SK-N-SH (cell line): ENCODE measurements at regions not wholly inside any gene's neighbourhood (a gene's known extent, or its start where the extent isn't known, plus 50 kb on each side); places are given as distances from the start of the nearest gene placed in this dataset.

Experiments
- CTCF ChIA-PET: fragments of 300-600, 350-600 bp; formaldehyde crosslinking; extraction: SDS; loops from one replicate; lab custom pipeline; 2021; lab: Yijun Ruan, JAX
- POLR2A ChIA-PET: fragments of 350-600 bp; sonication (Branson Sonifier 250); formaldehyde crosslinking; extraction: SDS; loops from one replicate; lab custom pipeline; 2020; ENCODE audit warnings: antibody characterized with exemption, inconsistent platforms; lab: Yijun Ruan, JAX
- DNase-seq: peaks from one replicate; pipeline ENCODE4 v3.0.0; 2012
- H2AFZ ChIP-seq: fragments of 200-600 bp; sonication (generic); 2 replicates; pipeline ENCODE4 v1.8.1; 2016; ENCODE audit warnings: antibody characterized with exemption, mild to moderate bottlenecking, low read depth
- H3F3A ChIP-seq: fragments of 200-600 bp; sonication (generic); replicated peaks from 2 replicates; pipeline ENCODE3; 2016; ENCODE audit warnings: antibody characterized with exemption, mild to moderate bottlenecking; ENCODE audit not compliant: insufficient read depth
- H3K27ac ChIP-seq, 2 experiments: fragments of 200-500 bp in 1 of 2; fragments of 200-600 bp in 1 of 2; sonication (Bioruptor generic) in 1 of 2; sonication (generic), shearing (Covaris generic) in 1 of 2; 2 replicates each; pipeline versions ENCODE4 v1.5.1 to v1.6.1; 2014 to 2016; ENCODE audit warnings: low read depth in 2 of 2, inconsistent platforms in 1 of 2, low read length in 1 of 2, mild to moderate bottlenecking in 1 of 2, mixed read lengths in 1 of 2
- H3K27me3 ChIP-seq: fragments of 200-600 bp; sonication (generic), shearing (Covaris generic); 2 replicates; pipeline ENCODE4 v1.6.1; 2016; ENCODE audit warnings: mixed run types; ENCODE audit not compliant: insufficient read depth
- H3K36me3 ChIP-seq, 2 experiments: fragments of 200-500 bp in 1 of 2; fragments of 200-600 bp in 1 of 2; sonication (Bioruptor generic) in 1 of 2; sonication (generic) in 1 of 2; replicated peaks in 1 of 2; 2 replicates each; pipeline versions ENCODE3 to v1.5.1; 2014 to 2016; ENCODE audit warnings: low read length in 1 of 2, mild to moderate bottlenecking in 1 of 2; ENCODE audit not compliant: insufficient read depth in 2 of 2, control insufficient read depth in 1 of 2
- H3K4me1 ChIP-seq, 2 experiments: fragments of 200-500 bp in 1 of 2; fragments of 200-600 bp in 1 of 2; sonication (Bioruptor generic) in 1 of 2; sonication (generic), shearing (Covaris generic) in 1 of 2; 2 replicates each; pipeline versions ENCODE4 v1.5.1 to v1.6.1; 2014 to 2016; ENCODE audit warnings: low read depth in 1 of 2, low read length in 1 of 2, mixed run types in 1 of 2; ENCODE audit not compliant: insufficient read depth in 2 of 2, control insufficient read depth in 1 of 2
- H3K4me2 ChIP-seq: fragments of 200-600 bp; sonication (generic), shearing (Covaris generic); 2 replicates; pipeline ENCODE4 v1.6.1; 2017; ENCODE audit warnings: mixed run types
- H3K4me3 ChIP-seq, 2 experiments: fragments of 200-500 bp in 1 of 2; fragments of 200-600 bp in 1 of 2; sonication (Bioruptor generic) in 1 of 2; sonication (generic), shearing (Covaris generic) in 1 of 2; 2 replicates each; pipeline versions ENCODE4 v1.5.1 to v1.8.1; 2014 to 2016; ENCODE audit warnings: low read depth in 2 of 2, inconsistent platforms in 1 of 2, low read length in 1 of 2, mild to moderate bottlenecking in 1 of 2, mixed read lengths in 1 of 2, moderate library complexity in 1 of 2
- H3K79me2 ChIP-seq: fragments of 200-600 bp; sonication (generic); 2 replicates; pipeline ENCODE4 v1.8.1; 2017; ENCODE audit warnings: mild to moderate bottlenecking; ENCODE audit not compliant: insufficient read depth
- H3K9ac ChIP-seq: fragments of 200-600 bp; sonication (generic); 2 replicates; pipeline ENCODE4 v1.6.1; 2017; ENCODE audit warnings: mixed run types
- H3K9me2 ChIP-seq: fragments of 200-600 bp; sonication (generic); 2 replicates; pipeline ENCODE4 v1.6.1; 2017; ENCODE audit warnings: mixed run types
- H3K9me3 ChIP-seq: fragments of 200-600 bp; sonication (generic); 2 replicates; pipeline ENCODE4 v1.6.1; 2017; ENCODE audit warnings: mixed run types, mild to moderate bottlenecking, moderate library complexity
- H4K20me1 ChIP-seq: fragments of 200-600 bp; sonication (generic); 2 replicates; pipeline ENCODE4 v1.6.1; 2017; ENCODE audit warnings: mild to moderate bottlenecking, mixed run types; ENCODE audit not compliant: insufficient read depth
- CHD2 ChIP-seq: fragments of 150-350 bp; IDR thresholded peaks from 2 replicates; pipeline ENCODE4 v1.6.1; 2018; ENCODE audit warnings: low read length; ENCODE audit not compliant: partially characterized antibody
- FOSL2 ChIP-seq: IDR thresholded peaks from 2 replicates; pipeline ENCODE4 v1.4.0; 2012; ENCODE audit warnings: low read depth, mild to moderate bottlenecking, moderate library complexity, borderline replicate concordance
- JUND ChIP-seq: IDR thresholded peaks from 2 replicates; pipeline ENCODE4 v1.4.0; 2012
- MEF2A ChIP-seq: IDR thresholded peaks from 2 replicates; pipeline ENCODE4 v1.4.0; 2012; ENCODE audit warnings: low read depth, borderline replicate concordance
- NFIC ChIP-seq: IDR thresholded peaks from 2 replicates; pipeline ENCODE4 v1.4.0; 2012; ENCODE audit warnings: borderline replicate concordance
- POLR2AphosphoS5 ChIP-seq: IDR thresholded peaks from 2 replicates; pipeline ENCODE4 v1.6.1; 2012; ENCODE audit warnings: low read depth, low read length
- RAD21 ChIP-seq: IDR thresholded peaks from 2 replicates; pipeline ENCODE4 v1.6.1; 2012; ENCODE audit warnings: mild to moderate bottlenecking, low read length
- RXRA ChIP-seq: IDR thresholded peaks from 2 replicates; pipeline ENCODE4 v1.4.0; 2012; ENCODE audit warnings: low read depth, mild to moderate bottlenecking, borderline replicate concordance
- SIN3A ChIP-seq: IDR thresholded peaks from 2 replicates; pipeline ENCODE4 v1.6.1; 2012; ENCODE audit warnings: low read depth, mild to moderate bottlenecking, low read length, moderate library complexity, borderline replicate concordance
- SMC3 ChIP-seq: IDR thresholded peaks from 2 replicates; pipeline ENCODE4 v1.6.1; 2012; ENCODE audit warnings: low read depth, low read length, improper control_type of control experiment
- TAF1 ChIP-seq: IDR thresholded peaks from 2 replicates; pipeline ENCODE4 v1.6.1; 2012; ENCODE audit warnings: low read depth, mild to moderate bottlenecking, low read length, moderate library complexity, borderline replicate concordance
- WGBS: methylation state at CpG from one replicate; pipeline ENCODE4 v1.1.6; 2017; ENCODE audit warnings: low lambda C conversion rate; 5-methylcytosine and 5-hydroxymethylcytosine counted together
- TF ChIP-seq, protein P1 (sequence below): IDR thresholded peaks from 2 replicates; pipeline ENCODE4; 2012
- TF ChIP-seq, protein P2 (sequence below): IDR thresholded peaks from 2 replicates; pipeline ENCODE4 v1.4.0; 2012; ENCODE audit warnings: low read depth, borderline replicate concordance
- TF ChIP-seq, protein P3 (sequence below): fragments of 150-350 bp; IDR thresholded peaks from 2 replicates; pipeline ENCODE4 v1.6.1; 2016; ENCODE audit warnings: mild to moderate bottlenecking, low read depth, low read length
- TF ChIP-seq, protein P4 (sequence below): fragments of 200-600 bp; sonication (generic); IDR thresholded peaks from 2 replicates; pipeline ENCODE4 v1.6.1; 2017; ENCODE audit warnings: antibody characterized with exemption, mild to moderate bottlenecking, moderate library complexity

DNA sequence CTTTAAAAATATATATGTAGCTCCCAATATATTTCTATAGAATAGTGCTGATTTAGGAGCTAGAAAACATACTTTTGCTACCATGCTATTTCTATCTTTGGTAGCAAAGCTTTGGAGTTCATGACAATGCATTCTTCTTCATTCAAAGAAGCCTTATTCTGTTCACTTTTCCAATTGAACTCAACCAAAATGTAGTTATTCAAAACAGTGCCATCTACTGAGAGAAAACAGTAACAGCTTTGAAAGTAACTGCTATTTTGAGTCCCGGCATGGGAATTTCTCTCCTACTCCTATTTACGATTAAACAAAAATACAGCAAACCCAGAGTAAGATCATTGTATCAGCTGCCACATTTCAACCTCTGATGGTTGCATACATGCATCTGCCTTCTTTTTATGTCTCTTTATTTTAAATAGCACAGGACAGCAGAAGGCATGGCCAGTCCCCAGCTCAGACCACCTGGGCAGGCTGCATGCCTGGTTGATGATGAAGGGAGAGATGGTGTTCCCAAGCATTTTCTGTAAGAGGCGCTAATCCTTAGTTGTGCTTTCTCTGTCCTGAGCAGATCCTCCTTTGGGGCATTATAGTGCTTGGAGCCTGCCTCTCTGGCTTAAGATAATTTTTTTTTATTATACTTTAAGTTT is 69.7 kb upstream of the SULT1C3 start:
- CTCF ChIA-PET = interaction anchor here (0.6 to 2.2 kb wide), 26 partner anchors 10 to 1440 kb away, joined by 3 to 22 read pairs (median 4); no protein-coding TSS in a partner anchor
- WGBS = 64% methylated on average over 3 of the region's 3 CpGs

DNA sequence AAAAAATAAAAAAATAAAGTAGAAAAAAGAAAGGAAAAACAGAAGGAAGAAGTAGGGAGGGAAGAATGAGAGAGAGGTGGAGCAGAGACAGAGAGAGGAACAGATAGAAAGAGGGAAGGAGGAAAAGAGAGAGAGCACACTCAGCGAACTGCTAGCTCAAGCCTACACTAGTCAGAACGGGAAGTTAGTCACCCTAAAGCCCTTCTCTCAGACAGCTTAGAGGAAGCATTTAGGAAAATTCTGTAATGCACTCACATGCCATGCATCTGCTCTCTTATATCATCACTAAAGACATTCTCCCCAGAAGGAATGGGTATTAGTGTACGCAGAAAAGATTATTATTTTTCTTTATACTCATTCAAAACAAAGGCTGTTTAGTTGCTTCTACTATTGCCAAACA is 68.1 kb upstream of the SULT1C3 start:
- no peak for DNase-seq
- H3F3A ChIP-seq = peaks cover 4% of the 10 kb centered on the region
- 44% methylated on average over 3 of the region's 3 CpGs for WGBS
- no peaks in the 10 kb centered on the region for H4K20me1 ChIP-seq
- ChIA-PET CTCF (interaction anchor here (0.9 to 1.5 kb wide), 3 partner anchors 13 to 234 kb away, joined by 3 to 4 read pairs (median 4); no protein-coding TSS in a partner anchor), POLR2A (interaction anchor here (0.6 kb wide), 1 partner anchor 42 kb away, joined by 3 read pairs; no protein-coding TSS in a partner anchor)
- H3K9me3 ChIP-seq = no peaks in the 10 kb centered on the region
- H3K4me2 ChIP-seq = no peak overlapping the region
- no peak overlapping the region for H3K27ac ChIP-seq
- H3K79me2 ChIP-seq = no peaks in the 10 kb centered on the region
- H2AFZ ChIP-seq = no peak overlapping the region
- H3K27me3 ChIP-seq = no peaks in the 10 kb centered on the region
- H3K9me2 ChIP-seq = no peaks in the 10 kb centered on the region
- H3K4me3 ChIP-seq = no peak overlapping the region
- H3K36me3 ChIP-seq = no peaks in the 10 kb centered on the region
- no peak overlapping the region for H3K9ac ChIP-seq
- TF ChIP-seq, protein P1, sequence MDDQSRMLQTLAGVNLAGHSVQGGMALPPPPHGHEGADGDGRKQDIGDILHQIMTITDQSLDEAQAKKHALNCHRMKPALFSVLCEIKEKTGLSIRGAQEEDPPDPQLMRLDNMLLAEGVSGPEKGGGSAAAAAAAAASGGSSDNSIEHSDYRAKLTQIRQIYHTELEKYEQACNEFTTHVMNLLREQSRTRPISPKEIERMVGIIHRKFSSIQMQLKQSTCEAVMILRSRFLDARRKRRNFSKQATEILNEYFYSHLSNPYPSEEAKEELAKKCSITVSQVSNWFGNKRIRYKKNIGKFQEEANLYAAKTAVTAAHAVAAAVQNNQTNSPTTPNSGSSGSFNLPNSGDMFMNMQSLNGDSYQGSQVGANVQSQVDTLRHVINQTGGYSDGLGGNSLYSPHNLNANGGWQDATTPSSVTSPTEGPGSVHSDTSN = no peak
- TF ChIP-seq, protein P2, sequence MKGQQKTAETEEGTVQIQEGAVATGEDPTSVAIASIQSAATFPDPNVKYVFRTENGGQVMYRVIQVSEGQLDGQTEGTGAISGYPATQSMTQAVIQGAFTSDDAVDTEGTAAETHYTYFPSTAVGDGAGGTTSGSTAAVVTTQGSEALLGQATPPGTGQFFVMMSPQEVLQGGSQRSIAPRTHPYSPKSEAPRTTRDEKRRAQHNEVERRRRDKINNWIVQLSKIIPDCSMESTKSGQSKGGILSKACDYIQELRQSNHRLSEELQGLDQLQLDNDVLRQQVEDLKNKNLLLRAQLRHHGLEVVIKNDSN = no peak
- TF ChIP-seq MEF2A = no peak
- TF ChIP-seq, protein P3, sequence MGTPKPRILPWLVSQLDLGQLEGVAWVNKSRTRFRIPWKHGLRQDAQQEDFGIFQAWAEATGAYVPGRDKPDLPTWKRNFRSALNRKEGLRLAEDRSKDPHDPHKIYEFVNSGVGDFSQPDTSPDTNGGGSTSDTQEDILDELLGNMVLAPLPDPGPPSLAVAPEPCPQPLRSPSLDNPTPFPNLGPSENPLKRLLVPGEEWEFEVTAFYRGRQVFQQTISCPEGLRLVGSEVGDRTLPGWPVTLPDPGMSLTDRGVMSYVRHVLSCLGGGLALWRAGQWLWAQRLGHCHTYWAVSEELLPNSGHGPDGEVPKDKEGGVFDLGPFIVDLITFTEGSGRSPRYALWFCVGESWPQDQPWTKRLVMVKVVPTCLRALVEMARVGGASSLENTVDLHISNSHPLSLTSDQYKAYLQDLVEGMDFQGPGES = no peak
- no peak for TF ChIP-seq SMC3
- no peak for TF ChIP-seq JUND
- TF ChIP-seq FOSL2 = no peak
- no peak for TF ChIP-seq SIN3A
- no peak for TF ChIP-seq NFIC
- no peak for TF ChIP-seq TAF1
- no peak for TF ChIP-seq POLR2AphosphoS5
- TF ChIP-seq CHD2 = no peak
- H3K4me1 ChIP-seq = no peaks in the 10 kb centered on the region

More for the DNA sequence above, 69.7 kb upstream of the SULT1C3 start:
- no peak overlapping the region for H3K9ac ChIP-seq
- peak overlapping the region in 1 of 2 experiments; percentile 20; a peak in 1 of 4 replicates for H3K4me3 ChIP-seq
- H2AFZ ChIP-seq = no peak overlapping the region
- H3F3A ChIP-seq = peaks cover 4% of the 10 kb centered on the region
- TF ChIP-seq, protein P4, sequence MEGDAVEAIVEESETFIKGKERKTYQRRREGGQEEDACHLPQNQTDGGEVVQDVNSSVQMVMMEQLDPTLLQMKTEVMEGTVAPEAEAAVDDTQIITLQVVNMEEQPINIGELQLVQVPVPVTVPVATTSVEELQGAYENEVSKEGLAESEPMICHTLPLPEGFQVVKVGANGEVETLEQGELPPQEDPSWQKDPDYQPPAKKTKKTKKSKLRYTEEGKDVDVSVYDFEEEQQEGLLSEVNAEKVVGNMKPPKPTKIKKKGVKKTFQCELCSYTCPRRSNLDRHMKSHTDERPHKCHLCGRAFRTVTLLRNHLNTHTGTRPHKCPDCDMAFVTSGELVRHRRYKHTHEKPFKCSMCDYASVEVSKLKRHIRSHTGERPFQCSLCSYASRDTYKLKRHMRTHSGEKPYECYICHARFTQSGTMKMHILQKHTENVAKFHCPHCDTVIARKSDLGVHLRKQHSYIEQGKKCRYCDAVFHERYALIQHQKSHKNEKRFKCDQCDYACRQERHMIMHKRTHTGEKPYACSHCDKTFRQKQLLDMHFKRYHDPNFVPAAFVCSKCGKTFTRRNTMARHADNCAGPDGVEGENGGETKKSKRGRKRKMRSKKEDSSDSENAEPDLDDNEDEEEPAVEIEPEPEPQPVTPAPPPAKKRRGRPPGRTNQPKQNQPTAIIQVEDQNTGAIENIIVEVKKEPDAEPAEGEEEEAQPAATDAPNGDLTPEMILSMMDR = peak; percentile 69
- TF ChIP-seq SMC3 (peak; percentile 47; the same call in 1 of the 2 replicates), RXRA (no peak), RAD21 (peak; percentile 60)
- no peak overlapping the region for H3K27ac ChIP-seq
- no peaks in the 10 kb centered on the region for H3K79me2 ChIP-seq
- H3K9me3 ChIP-seq = no peaks in the 10 kb centered on the region
- H3K9me2 ChIP-seq = no peaks in the 10 kb centered on the region
- POLR2A ChIA-PET = no interaction called here
- peak; percentile 9 for DNase-seq
- no peaks in the 10 kb centered on the region for H4K20me1 ChIP-seq
- no peaks in the 10 kb centered on the region for H3K27me3 ChIP-seq
- H3K36me3 ChIP-seq = no peaks in the 10 kb centered on the region
- H3K4me1 ChIP-seq = no peaks in the 10 kb centered on the region
- H3K4me2 ChIP-seq = no peak overlapping the region
